Epithelial cell of prostate (primary cell): ENCODE measurements at regions not wholly inside any gene's neighbourhood (a gene's known extent, or its start where the extent isn't known, plus 50 kb on each side); places are given as distances from the start of the nearest gene placed in this dataset.

Source experiments
- DNase-seq: peaks from one replicate; pipeline ENCODE4 v3.0.0-alpha.2; 2011; ENCODE audit warnings: low read depth, low spot score
- H3K27ac ChIP-seq: fragments of 450-650 bp; 2 replicates; pipeline ENCODE4 v1.5.1; 2017; ENCODE audit warnings: mild to moderate bottlenecking

DNA sequence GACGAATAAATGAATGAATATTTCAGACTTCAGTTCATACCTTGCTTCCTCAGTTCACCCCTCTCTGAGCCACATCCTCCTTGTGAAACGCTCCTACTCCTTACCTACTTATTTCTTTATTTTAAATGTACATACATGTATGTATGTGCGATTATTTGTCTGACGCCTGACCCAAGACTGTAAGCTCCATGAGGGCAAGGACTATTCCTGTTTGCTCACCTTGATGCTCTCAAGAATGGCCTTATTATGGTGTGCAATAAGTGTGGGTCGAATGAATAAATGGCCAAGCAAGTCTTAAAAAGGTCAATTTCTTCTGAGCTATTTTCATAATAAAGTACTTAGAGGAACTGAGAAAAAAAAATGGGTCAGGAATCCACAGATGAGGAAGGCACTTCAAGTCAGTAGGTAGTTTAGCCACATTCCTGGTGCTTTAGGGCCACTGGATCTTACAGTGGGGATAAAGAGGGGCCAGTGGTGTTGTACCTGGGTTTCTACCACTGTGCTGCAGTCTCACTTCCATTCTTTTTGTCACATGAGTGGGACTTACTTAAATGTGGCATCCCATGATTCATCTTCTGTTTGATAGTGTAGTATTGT lies 74.7 kb downstream of the SDC1 start:
- no peak for DNase-seq
- H3K27ac ChIP-seq: no peak overlapping the region

DNA sequence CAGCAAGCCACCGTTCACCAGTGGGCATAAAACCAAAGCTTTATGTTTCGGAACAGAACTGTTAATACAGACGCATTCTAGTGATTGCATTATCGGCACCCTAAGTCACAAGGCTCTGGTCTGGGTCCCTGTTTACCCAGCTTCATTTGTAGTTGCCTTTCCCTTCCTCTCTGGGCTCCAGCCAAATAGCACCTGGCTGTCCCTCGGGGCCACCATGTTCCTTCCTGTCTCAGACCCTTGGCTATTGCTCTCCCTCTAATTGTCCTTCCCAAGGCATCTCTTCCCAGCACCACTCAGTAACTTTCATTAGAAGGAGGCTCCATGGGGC lies 75.3 kb downstream of the SDC1 start:
- no peak overlapping the region for H3K27ac ChIP-seq
- no peak for DNase-seq

DNA sequence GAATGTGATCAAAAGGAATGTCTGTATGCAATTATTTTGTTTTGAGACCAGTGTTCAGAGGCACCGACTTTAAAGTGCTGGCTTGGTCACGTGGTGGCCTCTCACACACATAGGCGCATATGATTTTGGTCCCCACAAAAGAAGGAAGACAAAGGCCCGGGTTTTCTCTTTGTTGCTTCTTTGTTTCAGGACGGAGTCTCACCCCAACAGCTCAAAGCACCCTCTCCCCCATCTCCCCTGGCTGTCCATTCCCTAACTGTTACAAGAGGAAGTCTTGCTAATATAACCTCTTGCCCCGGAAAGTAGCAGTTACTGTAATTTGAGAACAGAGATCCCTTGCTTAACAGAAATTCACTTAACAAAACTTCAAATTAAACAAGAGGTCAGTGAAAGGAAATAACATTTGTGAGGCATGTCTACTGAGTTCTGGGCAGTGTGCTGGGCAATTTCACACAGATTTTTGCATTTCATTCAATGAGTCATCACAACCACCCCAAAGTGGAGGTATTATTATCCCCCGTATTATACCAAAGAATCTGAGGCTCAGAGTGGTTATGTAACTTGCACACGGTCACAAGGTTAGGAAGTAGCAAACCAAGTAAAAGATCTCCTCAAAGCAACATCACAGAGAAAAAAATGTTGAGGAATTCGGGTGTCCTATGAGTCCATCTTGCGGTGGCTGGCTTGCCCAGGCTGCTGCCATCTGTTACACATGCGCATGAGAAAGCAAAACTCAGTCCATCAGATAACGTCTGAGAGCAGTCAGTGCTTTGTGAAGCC lies 75.8 kb downstream of the SDC1 start:
- no peak for DNase-seq
- H3K27ac ChIP-seq: peak overlapping the region; percentile 6

DNA sequence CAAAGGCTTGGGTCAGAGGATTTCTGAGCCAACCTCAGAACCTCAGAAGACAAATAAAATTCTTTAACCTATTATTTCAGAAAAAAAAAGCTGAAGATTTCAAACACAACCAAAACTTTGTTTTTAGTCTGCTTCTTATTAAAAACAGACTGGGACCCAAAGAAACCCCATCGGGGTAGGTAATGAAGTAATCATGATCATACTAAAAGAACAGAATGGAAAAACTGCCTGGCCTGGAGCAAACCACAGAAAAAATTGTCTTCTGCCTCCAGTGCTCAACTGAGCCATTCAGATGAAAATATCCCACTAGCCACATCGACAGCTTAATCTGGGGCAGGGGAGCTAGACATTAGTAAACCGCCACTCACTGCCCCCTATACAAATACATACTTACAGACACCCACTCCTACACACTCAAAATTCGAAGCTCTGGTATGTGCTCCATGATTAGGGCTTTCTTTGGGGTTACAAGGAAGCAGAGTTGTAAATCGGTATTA lies 76.5 kb downstream of the SDC1 start:
- DNase-seq: no peak
- no peak overlapping the region for H3K27ac ChIP-seq

DNA sequence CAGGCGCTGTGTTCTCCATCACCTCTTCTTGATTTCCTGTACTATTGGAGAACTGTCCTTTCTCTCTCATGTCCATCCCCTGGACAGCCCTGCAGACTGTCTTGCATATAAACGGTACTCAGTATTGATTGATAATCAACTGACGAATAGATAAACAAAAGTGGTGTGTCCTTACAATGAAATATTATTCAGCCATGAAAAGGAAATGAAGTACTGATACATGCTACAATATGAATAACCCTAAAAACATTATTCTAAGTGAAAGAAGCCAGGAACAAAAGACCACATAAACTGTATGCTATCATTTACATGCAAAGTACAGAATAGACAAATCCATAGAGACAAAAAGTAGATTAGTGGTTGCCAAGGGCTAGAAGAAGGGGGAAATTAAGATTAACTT lies 77.6 kb downstream of the SDC1 start:
- no peak overlapping the region for H3K27ac ChIP-seq
- no peak for DNase-seq

DNA sequence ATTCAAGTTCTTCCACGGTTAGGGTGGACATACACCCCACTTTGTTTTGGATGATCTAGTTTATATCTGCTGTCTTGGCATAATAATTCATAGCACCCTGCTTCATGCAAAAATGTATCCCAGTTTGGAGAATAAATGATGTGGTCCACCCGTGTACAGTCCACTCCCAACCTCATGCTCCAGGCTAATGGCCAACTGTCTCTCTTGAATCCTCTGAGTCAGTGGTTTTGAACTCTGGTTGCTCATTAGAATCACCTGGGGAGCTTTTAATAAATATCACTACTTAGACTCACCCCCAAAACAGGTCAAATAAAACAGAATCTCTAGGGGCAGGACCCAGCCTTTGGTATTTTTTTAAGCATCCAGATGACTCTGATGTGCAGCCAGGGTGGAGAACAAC lies 78.5 kb downstream of the SDC1 start:
- H3K27ac ChIP-seq: no peak overlapping the region
- no peak for DNase-seq

DNA sequence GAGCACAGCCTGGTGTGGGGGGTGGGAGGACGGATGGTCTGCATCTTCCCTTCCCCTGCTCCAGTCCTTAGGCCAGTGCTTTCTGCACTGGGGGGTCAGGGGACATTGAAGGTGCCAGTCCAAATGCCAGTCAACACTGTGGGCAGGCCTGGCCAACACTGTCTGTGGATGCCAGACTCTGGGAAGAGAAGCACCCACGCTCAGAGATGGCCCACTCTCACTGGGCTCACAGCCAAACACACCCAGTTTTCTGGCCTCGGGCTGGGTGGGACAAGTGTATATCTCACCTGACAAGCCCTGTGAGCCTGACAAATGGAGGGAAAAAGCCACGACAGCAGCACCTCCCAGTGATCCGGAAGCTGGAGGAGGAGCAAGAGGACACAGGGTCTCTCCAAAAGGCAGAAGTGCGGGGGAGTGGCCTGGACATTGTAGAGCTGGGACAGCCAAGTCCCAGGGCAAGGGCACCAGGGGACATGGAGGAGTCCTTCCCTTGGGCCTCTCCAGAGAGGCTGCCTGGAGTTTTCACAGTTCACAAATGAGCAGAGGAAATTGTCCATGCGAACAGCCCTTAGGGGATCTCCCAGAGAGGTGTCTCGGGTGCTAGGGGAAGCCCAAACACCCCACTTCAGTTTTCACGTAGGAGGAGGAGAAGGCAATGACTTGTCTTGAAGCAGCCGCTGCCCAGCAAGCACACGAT lies 79.3 kb downstream of the SDC1 start:
- H3K27ac ChIP-seq: peak overlapping the region; percentile 31
- DNase-seq: no peak

DNA sequence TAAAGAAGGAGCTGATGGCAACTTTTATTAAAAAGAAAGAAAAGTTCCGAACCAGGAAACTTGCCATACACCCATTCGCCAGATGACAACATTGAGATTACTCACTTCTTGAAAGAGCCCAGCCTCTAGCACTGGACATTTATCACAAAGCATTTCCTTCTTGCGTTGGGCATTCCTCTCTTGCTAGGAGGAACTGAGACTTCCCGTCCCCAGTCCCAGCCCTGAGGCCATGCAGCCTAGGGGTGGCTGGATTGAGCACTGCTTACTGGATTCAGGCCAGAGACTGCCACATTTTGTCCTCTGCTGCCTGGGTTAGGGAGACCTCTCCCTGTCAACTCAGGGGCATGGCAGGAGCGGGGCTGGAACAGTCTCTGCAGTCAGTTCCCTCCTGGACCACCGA lies 80.1 kb downstream of the SDC1 start:
- peak overlapping the region; percentile 31 for H3K27ac ChIP-seq
- DNase-seq: no peak

DNA sequence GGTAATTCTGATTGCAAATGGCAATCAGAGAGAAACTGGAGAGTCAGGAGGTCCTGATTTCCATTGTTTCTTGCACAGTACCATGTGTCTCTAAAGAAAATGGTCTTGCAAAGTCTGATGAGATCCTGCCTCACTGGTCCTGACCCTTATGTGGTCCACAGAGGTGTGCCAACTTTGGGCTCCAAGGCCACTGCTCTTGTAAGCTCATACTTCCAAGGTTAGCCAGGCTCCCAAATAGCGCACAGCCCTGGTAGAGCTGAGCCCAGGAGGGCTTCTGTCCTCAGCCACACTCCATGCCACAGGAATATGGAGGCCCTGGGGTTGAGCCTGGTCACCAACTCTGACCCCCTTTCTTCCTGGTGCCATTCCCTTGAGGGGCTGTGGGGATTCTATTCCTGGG lies 80.7 kb downstream of the SDC1 start:
- DNase-seq: no peak

DNA sequence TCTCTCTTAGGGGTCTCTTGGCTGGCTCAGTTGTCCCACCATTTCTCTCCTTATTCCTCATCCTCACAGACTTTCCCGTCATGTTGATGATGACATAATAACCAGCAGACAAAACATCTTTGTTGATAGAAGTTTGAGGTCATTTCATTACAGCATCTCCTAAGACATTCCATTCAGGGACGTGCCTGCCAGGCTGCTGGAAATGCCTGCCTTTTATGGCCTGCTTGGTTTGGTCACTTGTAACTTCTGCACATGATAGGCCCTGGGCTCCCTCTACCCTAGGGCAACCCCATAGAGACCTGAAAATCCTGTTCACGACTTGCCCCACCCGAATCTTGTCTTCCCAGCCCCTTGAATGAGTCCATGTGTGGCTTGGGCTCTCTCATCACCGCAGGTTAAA lies 81.7 kb downstream of the SDC1 start:
- DNase-seq: peak; percentile 52
- peak overlapping the region; percentile 31 for H3K27ac ChIP-seq

More for the DNA sequence above, 80.7 kb downstream of the SDC1 start:
- peak overlapping the region; percentile 31 for H3K27ac ChIP-seq

DNA sequence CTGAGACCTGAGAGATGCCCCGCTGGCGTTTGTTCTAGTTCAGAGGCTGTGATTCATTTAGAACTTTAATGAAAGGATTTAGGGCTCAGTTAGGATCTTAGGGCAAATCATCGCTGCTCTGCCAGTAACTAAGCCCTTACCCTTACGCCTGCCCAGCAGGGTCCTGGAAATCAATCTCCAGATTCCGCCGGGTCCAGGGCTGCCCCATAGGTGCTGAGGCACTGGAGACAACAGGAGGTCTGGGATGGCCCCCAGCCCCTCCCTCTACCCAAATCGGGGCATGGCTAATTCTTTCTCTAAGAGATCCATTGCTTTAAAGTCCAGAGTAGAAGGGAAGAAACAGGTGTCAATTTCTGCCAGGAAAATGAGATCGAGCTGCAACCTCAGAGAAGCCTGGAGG lies 83.1 kb downstream of the SDC1 start:
- DNase-seq: no peak
- H3K27ac ChIP-seq: peak overlapping the region; percentile 66

DNA sequence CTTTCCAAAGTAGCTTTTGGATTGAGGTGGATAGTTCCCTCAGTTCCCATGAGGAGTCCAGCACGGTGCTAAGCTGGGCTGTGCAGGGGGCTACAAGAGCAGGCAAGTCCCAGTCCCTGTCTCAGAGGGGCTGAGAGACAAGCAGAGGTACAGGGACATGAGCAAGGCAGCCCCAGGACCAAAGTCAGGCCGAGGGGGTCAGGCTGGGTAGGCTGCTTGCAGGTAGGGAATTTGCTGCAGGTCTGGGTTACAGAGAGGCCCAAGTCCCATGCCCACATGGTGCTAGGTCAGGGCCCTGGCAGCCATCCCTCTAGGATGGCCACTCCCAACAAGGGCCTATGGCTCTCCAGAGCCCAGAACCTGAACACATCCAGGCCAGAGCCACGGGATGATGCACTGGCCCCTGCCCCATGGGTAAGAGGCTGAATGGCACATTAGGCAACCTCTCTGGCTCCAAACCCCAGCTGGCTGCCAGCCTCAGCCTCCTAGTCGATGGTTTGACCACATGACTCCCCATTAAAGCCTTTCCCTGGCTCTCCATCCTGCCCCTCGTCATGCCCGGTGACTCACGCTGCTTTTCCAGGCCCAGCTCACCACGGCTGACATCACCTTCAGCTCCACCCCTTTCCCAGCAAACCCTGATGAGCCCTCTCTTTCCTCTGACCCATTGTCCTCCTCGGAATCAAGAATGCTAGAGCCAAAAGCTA lies 83.7 kb downstream of the SDC1 start:
- peak; percentile 88 for DNase-seq
- H3K27ac ChIP-seq: peak overlapping the region; percentile 66

DNA sequence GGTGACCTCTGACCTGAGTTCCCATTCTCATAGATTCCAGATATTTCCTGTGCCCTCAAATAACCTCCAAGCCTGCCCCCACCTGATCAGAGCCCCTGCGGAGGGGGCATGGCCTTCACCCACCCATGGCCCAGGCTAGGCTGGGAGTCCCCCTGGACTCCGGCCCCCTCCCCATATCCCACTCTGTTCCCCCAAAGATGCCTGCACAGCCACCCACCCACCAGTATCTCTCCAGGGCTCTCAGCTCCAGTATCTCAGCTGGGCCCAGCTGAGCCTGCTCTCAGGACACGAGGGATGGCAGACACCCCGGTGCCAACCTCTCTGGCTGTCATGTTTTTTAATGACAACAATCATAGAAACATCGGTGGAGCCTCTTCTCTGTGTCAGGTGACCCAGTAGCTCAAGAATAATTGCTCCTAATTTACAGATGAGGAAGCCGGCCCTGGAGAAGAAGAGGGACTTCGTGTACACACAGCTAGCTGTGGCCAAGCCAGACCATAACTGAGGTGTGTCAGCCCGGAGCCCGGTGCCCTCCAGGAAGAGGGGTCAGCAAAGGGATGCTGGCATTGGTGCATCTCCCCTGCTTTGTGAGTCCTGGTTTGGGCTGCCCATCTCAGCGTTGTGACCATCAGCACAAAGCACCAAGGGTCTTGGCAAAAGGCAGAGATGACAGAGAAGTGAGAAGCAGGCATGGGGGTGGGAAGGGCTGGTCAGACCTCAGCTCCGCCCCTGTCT lies 84.4 kb downstream of the SDC1 start:
- H3K27ac ChIP-seq: peak overlapping the region; percentile 66
- DNase-seq: no peak

DNA sequence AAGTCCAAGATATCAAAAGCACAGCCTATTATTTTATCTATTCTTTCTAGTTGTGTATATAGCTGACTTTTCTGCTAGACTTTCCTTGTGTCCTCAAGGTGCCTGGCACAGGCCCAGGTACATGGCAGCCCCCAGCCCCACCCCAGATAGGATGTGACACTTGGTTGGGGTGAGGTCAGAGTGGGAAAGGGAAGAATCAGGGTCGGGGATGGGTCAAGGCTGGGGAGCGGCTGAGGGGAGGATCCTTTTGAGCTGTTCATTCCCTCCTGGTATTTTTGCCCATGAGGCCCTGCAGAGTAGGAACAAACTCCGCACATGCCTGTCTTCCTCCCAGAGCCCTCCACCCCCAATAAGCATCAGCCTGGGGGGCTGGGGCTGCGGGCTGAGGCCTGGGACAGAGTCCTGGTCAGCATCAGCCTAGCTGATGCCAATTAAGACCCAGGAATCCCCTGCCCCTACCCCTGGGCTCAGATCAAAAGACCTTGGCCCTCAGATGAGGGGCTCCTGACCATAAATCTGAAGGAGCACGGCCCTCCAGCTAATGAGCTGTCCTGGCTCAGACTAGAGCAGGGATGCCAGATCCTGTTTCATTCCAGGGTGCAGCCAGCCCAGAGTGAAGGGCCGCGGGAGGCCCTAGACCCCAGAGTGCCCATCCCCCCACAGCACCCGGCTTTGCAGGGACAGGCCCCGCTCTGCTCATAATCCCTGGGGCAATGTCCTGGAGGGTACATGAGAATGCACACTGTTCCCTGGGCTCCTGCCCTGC lies 85.3 kb downstream of the SDC1 start:
- H3K27ac ChIP-seq: peak overlapping the region; percentile 2
- no peak for DNase-seq

DNA sequence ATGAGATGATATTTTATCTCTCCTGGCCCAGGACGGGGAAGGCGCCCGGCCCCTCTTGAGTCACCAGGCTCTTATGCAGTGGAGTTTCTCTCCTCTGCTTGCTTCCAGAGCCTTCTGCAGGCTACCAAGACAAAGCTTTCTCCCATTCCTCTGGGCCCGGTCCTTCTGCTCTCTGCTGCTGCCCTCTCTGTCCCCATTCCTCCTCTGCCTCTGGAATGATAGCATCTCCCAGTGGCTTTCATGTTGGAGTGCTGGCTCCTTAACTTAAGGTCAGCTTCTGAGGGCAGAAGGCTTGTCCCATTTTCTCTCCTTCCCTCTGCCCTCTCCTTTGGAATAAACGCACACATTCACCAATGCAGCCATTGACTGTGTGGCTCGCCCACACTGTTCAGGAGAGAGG lies 86.2 kb downstream of the SDC1 start:
- peak overlapping the region; percentile 2 for H3K27ac ChIP-seq
- DNase-seq: no peak

DNA sequence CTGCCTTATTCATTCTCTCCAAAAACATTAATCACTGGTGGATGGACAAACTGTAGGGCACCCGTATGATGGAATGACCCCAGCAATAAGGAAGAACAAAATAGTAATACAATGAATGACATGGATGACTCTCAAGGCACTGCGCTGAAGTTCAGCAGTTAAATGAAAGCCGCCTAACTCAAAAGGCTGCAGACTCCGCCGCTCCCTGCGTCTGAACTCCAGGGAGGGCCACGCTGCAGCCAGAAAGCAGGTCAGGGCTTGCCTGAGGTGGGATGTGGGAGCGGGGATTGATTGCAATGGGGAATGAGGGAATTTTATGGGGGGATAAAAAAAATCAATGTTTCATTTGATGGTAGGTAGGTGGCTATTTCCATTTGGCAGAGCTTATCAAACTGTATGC lies 86.5 kb upstream of the LAPTM4A start:
- no peak overlapping the region for H3K27ac ChIP-seq
- no peak for DNase-seq

DNA sequence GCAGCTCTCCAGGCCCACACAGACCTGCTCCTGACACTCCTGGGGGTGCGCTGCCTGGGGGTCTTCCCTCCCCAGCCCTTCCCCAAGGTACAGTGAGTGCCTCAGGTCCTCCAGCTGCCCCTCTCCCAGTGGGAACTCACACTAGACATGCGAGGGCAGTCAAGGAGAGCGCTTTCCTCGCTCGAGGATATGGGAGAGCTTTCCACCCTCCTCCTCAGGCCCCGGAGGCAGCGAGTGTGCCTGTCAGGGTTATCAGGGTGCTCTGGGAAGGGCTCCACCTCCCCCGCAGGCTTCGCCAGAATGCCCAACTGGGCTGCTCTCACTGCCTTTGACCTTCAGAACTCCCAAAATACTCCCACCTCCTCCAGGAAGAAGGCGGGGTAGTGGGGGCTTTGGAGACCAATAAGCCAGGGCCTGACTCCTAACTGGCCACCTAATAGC lies 85.7 kb upstream of the LAPTM4A start:
- no peak overlapping the region for H3K27ac ChIP-seq
- DNase-seq: no peak

DNA sequence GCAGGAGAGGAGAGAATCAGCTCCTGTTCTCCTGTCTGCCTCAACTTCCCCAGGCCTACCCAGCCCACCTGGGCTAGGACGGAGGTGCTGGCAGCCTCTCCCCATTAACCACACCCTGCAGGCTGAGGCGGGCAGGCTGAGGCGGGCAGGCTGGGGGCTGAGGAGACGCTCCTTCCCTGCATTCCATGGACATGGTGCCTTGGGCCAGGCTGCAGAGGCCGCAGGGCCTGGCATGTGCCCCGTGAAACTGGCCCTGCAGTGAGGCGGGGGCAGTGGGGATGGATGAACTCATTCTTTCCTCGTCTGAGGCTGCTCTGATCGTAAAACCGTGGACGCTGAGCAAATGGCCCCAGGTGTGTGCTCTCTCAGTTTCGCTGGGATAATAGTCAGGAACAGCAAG lies 84.7 kb upstream of the LAPTM4A start:
- peak overlapping the region; percentile 10 for H3K27ac ChIP-seq
- DNase-seq: no peak

DNA sequence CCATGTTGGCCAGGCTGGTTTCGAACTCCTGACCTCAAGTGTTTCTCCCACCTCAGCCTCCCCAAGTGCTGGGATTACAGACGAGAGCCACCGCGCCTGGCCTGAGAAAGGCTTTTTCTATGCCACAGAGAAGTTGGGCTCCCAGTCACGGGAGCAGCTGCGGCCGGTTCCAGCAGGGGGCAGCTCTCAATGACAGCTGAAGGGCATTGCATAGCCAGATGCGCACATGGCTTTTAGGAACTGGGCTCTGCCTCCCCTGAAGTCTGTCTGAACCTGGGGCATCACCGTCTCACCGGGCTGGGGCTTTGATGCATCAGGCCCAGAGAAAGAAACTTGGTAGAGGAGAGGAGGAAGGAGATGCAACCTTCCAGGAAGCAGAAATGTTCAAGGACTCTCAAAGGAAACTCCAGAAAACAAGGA lies 84.2 kb upstream of the LAPTM4A start:
- peak overlapping the region; percentile 10 for H3K27ac ChIP-seq
- no peak for DNase-seq
